Naive thymus-derived CD8-positive, alpha-beta T cell (primary cell): ENCODE measurements at regions not wholly inside any gene's neighbourhood (a gene's known extent, or its start where the extent isn't known, plus 50 kb on each side); places are given as distances from the start of the nearest gene placed in this dataset.
"Not testable (repeated sequence)": the region's sequence is repeated elsewhere in the genome, so short reads cannot be mapped to it uniquely, and the experiment has no call there.

Experiments
- ATAC-seq, 2 donors: fragments of 150-1000 bp; cut with Tn5 transposase in 1 of 2; sonication (Bioruptor Pico), chemical (Tn5 transposase) in 1 of 2; 1 replicate in 1 of 2; 2 replicates in 1 of 2; pipeline ENCODE4 v1.10.0; 2021; ENCODE audit warnings: mild to moderate bottlenecking in 2 of 2, moderate library complexity in 2 of 2
- POLR2A ChIA-PET: fragments of 350-600 bp; sonication (Branson Sonifier 250); formaldehyde crosslinking; loops from one replicate; lab custom pipeline; 2021; ENCODE audit warnings: antibody characterized with exemption; lab: Charles Lee
- DNase-seq, 10 donors: peaks; one replicate each; pipeline versions ENCODE4 v3.0.0 to v3.0.0-alpha.2; 2020 to 2022
- H3K27ac Mint-ChIP-seq, 10 donors: one replicate each; pipeline ENCODE4 v1.8.0; 2020 to 2022; ENCODE audit warnings: mild to moderate bottlenecking in 10 of 10, mixed read lengths in 10 of 10, moderate library complexity in 4 of 10, inconsistent platforms in 1 of 10
- H3K27me3 Mint-ChIP-seq, 5 donors: one replicate each; pipeline ENCODE4 v1.8.0; 2021 to 2022; ENCODE audit warnings: mixed read lengths in 5 of 5
- H3K36me3 Mint-ChIP-seq, 3 donors: one replicate each; pipeline ENCODE4 v1.8.0; 2020 to 2022; ENCODE audit warnings: mixed read lengths in 3 of 3, mild to moderate bottlenecking in 2 of 3, inconsistent platforms in 1 of 3
- H3K4me1 Mint-ChIP-seq, 4 donors: one replicate each; pipeline ENCODE4 v1.8.0; 2021 to 2022; ENCODE audit warnings: mixed read lengths in 4 of 4
- H3K4me3 Mint-ChIP-seq, 10 donors: one replicate each; pipeline ENCODE4 v1.8.0; 2020 to 2022; ENCODE audit warnings: mild to moderate bottlenecking in 10 of 10, mixed read lengths in 10 of 10, moderate library complexity in 6 of 10, inconsistent platforms in 1 of 10
- H3K9me3 Mint-ChIP-seq, 9 donors: one replicate each; pipeline ENCODE4 v1.8.0; 2020 to 2022; ENCODE audit warnings: mixed read lengths in 9 of 9, mild to moderate bottlenecking in 3 of 9, inconsistent platforms in 1 of 9, moderate library complexity in 1 of 9

DNA sequence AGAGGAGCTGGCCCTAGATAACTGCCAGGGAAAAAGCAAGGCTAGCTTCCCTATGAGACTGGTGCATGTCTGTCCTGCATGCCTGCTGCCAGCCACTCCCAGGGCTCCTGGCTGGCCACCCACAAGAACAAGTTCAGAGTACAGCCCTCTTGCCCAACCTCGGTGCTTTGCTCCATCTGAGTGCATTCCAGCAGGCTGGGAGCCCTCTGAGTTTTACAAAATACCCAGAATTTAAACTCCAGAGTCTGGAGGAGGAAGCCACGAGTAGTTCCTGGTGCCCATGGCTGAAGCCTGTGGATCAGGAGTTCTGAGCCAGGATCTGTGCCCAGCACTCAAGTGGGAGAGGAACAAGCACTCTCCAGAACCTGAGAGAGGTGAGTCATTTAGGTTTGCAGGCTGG lies 111.6 kb downstream of the MAGEE2 start:
- DNase-seq (no peak), ATAC-seq (no peak)
- Mint-ChIP-seq H3K9me3 (peaks cover 0 to 37% (median 6%) of the 10 kb centered on the region in 9 donors), H3K36me3 (peaks cover 0 to 22% (median 5%) of the 10 kb centered on the region in 3 donors), H3K4me1 (no peaks in the 10 kb centered on the region), H3K27me3 (no peaks in the 10 kb centered on the region), H3K4me3 (no peak overlapping the region), H3K27ac (no peak overlapping the region)
- POLR2A ChIA-PET, result no interaction called here

DNA sequence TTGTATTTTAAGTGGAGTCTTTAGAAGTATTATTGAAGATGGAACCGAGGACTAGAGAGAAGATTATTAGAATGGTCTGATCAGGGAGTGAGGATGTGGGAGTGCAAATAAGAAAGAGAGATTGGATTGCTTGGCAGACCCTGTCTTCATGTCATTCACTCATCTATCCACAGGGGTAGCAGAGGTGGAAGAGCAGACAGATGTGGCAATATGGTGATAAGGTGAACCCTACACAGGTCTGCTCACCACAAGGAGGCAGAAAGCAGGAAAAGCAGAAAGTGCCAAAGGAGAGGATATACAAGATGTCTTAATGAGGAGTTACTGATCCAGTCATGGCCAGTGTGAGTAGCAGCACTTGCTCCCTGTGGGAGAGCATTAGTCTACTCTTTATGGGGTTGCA lies 129.4 kb downstream of the MAGEE2 start:
- H3K27me3 Mint-ChIP-seq, result peaks cover 0 to 4% (median 0%) of the 10 kb centered on the region in 5 donors
- DNase-seq (no peak), ATAC-seq (no peak)
- POLR2A ChIA-PET, result no interaction called here
- H3K9me3 Mint-ChIP-seq, result peaks cover 0 to 11% (median 4%) of the 10 kb centered on the region in 9 donors
- H3K27ac Mint-ChIP-seq, result no peak overlapping the region
- H3K36me3 Mint-ChIP-seq, result peaks cover 0 to 11% (median 7%) of the 10 kb centered on the region in 3 donors
- no peaks in the 10 kb centered on the region for H3K4me1 Mint-ChIP-seq
- H3K4me3 Mint-ChIP-seq, result no peak overlapping the region

DNA sequence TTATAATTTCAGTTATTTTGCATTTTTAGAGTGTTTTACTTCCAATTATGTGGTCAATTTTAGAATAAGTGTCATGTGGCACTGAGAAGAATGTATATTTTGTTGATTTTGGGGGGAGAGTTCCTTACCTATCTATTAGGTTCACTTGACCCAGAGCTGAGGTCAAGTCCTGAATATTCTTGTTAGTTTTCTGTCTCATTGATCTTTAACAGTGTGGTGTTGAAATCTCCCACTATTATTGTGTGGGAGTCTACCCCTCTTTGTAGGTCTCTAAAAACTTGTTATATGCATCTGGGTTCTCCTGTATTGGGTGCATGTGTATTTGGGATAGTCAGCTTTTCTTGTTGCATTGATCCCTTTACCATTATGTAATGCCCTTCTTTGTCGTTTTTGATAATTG lies 127.0 kb upstream of the ZDHHC15 start:
- no peak for ATAC-seq
- Mint-ChIP-seq H3K27ac (no peak overlapping the region), H3K27me3 (peaks cover 0 to 4% (median 0%) of the 10 kb centered on the region in 5 donors), H3K36me3 (peaks cover 0 to 34% (median 14%) of the 10 kb centered on the region in 3 donors), H3K9me3 (peaks cover 0 to 40% (median 18%) of the 10 kb centered on the region in 9 donors), H3K4me3 (no peak overlapping the region), H3K4me1 (no peaks in the 10 kb centered on the region)
- POLR2A ChIA-PET, result no interaction called here
- DNase-seq, result no peak

DNA sequence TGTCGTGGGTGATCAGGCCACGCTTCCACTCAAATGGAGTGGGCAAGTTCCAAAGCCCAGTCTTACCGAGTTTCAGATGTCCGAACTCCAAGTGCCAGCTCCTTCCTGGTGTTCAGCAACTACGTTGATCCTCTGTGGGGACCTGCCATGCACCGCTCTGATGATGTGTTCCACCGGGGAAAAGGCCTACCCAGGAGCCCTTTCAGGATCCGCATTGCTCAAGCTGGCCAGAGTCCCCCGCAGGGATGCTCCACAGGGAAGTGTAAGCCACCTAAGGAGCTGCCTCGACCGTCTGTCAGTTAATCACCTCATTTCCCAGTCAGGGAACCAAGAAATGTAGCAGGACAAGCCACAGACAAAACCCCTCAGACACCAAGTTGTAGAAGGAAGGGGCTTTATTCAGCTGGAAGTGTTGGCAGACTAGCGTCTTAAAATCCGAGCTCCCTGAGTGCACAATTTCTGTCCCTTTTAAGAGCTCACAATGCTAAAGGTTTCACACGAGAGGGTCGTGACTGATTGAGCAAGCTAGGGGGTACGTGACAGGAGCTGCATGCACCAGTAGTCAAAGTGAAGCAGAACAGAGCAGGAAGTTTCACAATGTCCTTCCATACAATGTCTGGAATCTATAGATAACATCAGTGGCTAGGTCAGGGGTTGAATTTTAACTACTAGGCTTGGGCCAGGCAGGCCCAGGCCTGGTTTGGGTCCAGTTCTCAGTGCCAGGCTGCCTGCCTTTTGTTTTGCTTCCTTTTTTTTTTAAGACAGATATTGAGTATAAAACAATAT lies 126.2 kb upstream of the ZDHHC15 start:
- POLR2A ChIA-PET, result no interaction called here
- peaks cover 0 to 40% (median 23%) of the 10 kb centered on the region in 9 donors for H3K9me3 Mint-ChIP-seq
- H3K4me3 Mint-ChIP-seq, result no peak overlapping the region

DNA sequence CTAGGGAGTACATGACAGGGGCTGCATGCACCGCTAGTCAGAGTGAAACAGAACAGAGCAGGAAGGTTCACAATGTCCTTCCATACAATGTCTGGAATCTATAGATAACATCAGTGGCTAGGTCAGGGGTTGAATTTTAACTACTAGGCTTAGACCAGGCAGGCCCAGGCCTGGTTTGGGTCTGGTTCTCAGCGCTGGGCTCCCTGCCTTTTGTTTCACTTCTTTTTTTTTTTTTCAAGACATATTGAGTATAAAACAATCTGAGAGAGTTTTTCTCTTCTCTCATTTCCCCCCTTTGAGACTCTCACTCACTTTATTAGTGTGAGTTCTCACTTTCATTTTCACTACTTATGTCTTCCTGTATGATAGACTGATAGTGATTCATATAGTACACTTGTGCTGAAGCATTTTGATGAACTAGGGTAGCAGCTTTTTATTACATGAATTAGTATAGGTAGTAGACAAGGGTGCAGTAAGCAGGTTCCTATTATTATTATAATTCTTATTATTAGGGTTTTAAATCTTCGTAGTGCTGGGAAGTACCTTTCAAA lies 120.0 kb upstream of the ZDHHC15 start:
- no peak overlapping the region for H3K27ac Mint-ChIP-seq
- no peak for DNase-seq
- no peaks in the 10 kb centered on the region for H3K27me3 Mint-ChIP-seq
- H3K36me3 Mint-ChIP-seq, result peaks cover 0 to 20% (median 12%) of the 10 kb centered on the region in 3 donors
- no peaks in the 10 kb centered on the region for H3K4me1 Mint-ChIP-seq
- no peak overlapping the region for H3K4me3 Mint-ChIP-seq
- no peak for ATAC-seq
- POLR2A ChIA-PET, result no interaction called here
- H3K9me3 Mint-ChIP-seq, result peaks cover 0 to 35% (median 7%) of the 10 kb centered on the region in 9 donors

More for the DNA sequence above, 126.2 kb upstream of the ZDHHC15 start:
- Mint-ChIP-seq H3K27me3 (peaks cover 0 to 4% (median 0%) of the 10 kb centered on the region in 5 donors), H3K4me1 (no peaks in the 10 kb centered on the region), H3K36me3 (peaks cover 0 to 34% (median 19%) of the 10 kb centered on the region in 3 donors), H3K27ac (no peak overlapping the region)
- DNase-seq, result no peak
- ATAC-seq, result no peak

DNA sequence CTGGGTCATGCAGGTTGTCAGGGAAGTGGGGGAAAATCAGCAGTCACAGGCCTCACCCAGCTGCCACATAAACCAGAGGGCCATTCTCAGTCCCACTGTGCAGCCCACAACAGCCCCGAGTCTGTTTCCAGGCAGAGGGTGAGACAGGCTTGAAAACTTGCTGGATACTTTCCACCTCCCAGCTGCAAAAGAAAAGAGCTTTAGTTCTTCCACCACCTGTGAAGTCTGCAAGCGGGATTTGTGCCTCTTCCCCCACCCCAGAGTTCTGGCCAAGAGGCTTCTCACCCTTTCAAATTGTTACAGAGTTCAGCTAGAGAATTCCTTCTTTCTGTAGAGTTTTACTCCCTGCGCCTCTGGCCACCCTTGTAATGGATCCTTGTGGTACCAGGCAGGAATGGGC lies 115.5 kb upstream of the ZDHHC15 start:
- Mint-ChIP-seq H3K27ac (no peak overlapping the region), H3K9me3 (peaks cover 0 to 27% (median 5%) of the 10 kb centered on the region in 9 donors), H3K27me3 (no peaks in the 10 kb centered on the region), H3K4me1 (no peaks in the 10 kb centered on the region), H3K36me3 (peaks cover 0 to 17% (median 15%) of the 10 kb centered on the region in 3 donors), H3K4me3 (no peak overlapping the region)
- ATAC-seq (no peak), DNase-seq (no peak)
- POLR2A ChIA-PET, result no interaction called here

DNA sequence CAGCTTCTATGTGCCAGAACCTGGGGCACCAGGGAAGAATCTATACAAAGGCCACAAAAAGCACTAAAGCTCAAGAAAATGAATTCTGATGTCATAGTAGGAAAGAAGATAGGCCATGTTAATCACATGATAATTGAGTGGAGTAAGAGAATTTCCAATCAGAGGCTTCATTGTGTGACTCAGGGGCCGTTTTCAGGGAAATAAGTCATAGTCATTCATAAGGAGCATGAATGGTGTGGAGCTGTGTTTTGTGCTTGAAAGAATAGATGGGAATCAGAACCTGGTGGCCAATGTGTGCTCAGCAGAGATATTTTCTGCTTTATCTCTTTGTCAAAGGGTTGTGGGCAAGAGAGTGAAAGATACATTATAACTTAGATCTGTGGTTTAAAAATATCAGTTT lies 102.4 kb upstream of the ZDHHC15 start:
- POLR2A ChIA-PET, result no interaction called here
- ATAC-seq (no peak), DNase-seq (no peak)
- H3K9me3 Mint-ChIP-seq, result peaks cover 0 to 4% (median 0%) of the 10 kb centered on the region in 9 donors
- H3K4me1 Mint-ChIP-seq, result no peaks in the 10 kb centered on the region
- no peak overlapping the region for H3K27ac Mint-ChIP-seq
- H3K27me3 Mint-ChIP-seq, result no peaks in the 10 kb centered on the region
- no peaks in the 10 kb centered on the region for H3K36me3 Mint-ChIP-seq
- H3K4me3 Mint-ChIP-seq, result no peak overlapping the region

DNA sequence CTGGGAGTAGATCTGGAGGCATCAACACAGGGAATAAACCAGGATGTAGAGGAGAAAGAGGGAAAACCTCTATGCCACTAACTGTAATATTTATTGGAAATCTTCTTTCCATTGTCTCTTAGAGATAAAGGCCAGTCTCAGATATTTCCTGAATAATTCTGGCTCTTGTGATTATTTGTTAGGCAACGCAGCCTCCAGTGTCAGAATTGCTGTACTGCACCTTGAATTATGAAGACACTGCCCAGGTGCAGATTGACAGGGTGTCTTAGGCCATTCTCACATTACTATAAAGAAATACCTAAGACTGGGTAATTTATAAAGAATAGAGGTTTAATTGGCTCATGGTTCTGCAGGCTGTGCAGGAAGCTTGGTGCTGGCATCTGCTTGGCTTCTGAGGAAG lies 100.7 kb upstream of the ZDHHC15 start:
- no peak overlapping the region for H3K4me3 Mint-ChIP-seq
- H3K9me3 Mint-ChIP-seq, result peaks cover 0 to 10% (median 0%) of the 10 kb centered on the region in 9 donors
- ATAC-seq, result no peak
- no peak for DNase-seq
- POLR2A ChIA-PET, result no interaction called here
- peaks cover 0 to 5% (median 0%) of the 10 kb centered on the region in 3 donors for H3K36me3 Mint-ChIP-seq
- H3K27me3 Mint-ChIP-seq, result no peaks in the 10 kb centered on the region
- H3K4me1 Mint-ChIP-seq, result no peaks in the 10 kb centered on the region
- H3K27ac Mint-ChIP-seq, result no peak overlapping the region

DNA sequence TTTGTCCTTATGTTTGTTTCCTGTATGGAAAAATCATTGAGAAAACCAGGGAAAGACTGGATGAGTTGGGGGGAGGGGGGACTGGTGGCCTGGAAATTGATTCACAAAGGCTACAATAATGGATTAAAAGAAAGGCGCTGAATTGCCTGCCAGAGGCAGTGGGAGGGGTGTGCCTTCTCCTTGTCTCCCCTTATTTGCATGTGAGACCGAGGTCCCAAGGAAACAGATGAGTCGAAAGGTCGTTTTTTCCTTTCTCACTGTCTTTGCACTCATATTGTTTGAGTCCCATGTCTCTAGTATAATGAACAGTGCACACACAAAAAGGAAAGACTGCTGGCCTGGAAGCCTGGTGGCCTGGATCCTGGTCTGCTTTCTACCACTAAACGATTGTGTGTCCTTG lies 86.6 kb upstream of the ZDHHC15 start:
- DNase-seq (no peak), ATAC-seq (no peak)
- Mint-ChIP-seq H3K36me3 (peaks cover 0 to 20% (median 9%) of the 10 kb centered on the region in 3 donors), H3K4me1 (no peaks in the 10 kb centered on the region), H3K9me3 (peaks cover 0 to 16% (median 3%) of the 10 kb centered on the region in 9 donors), H3K27me3 (no peaks in the 10 kb centered on the region), H3K27ac (no peak overlapping the region), H3K4me3 (no peak overlapping the region)
- POLR2A ChIA-PET, result no interaction called here

DNA sequence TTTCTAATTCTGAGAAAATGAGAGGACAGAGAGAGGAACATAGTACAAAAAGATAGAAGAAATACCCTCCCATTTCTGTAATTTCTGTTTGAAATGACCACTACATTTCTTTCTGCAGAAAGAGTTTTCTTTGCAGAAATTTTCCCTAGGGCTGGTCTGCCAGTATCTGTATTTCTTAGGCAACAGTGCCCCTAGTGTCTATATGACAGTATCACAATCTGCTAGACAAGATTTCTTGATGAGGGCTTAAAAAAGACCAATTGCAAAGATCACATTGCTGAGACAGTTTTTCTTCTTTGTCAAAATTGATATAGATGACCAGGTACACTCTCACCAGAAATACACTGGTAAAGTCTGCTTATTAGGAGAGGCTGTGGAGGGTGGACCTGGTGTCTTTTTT lies 81.0 kb upstream of the ZDHHC15 start:
- POLR2A ChIA-PET, result no interaction called here
- no peak overlapping the region for H3K4me3 Mint-ChIP-seq
- H3K9me3 Mint-ChIP-seq, result peaks cover 0 to 6% (median 0%) of the 10 kb centered on the region in 9 donors
- ATAC-seq, result no peak
- no peak overlapping the region for H3K27ac Mint-ChIP-seq
- peaks cover 0 to 2% (median 0%) of the 10 kb centered on the region in 4 donors for H3K4me1 Mint-ChIP-seq
- peaks cover 0 to 3% (median 0%) of the 10 kb centered on the region in 3 donors for H3K36me3 Mint-ChIP-seq
- peaks cover 0 to 5% (median 0%) of the 10 kb centered on the region in 5 donors for H3K27me3 Mint-ChIP-seq
- DNase-seq, result peak in 3 of 10 donors; percentile 37 to 43 (median 40)

DNA sequence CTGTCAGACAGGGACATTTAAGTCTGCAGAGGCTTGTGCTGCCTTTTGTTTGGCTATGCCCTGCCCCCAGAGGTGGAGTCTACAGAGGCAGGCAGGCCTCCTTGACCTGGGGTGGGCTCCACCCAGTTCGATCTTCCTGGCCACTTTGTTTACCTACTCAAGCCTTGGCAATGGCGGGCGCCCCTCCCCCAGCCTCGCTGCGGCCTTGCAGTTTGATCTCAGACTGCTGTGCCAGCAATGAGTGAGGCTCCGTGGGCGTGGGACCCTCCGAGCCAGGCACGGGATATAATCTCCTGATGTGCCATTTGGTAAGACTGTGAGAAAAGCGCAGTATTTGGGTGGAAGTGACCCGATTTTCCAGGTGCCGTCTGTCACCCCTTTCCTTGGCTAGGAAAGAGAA lies 79.2 kb upstream of the ZDHHC15 start:
- DNase-seq, POLR2A ChIA-PET, H3K36me3 Mint-ChIP-seq, H3K27me3 Mint-ChIP-seq, H3K27ac Mint-ChIP-seq, H3K9me3 Mint-ChIP-seq, H3K4me1 Mint-ChIP-seq, H3K4me3 Mint-ChIP-seq, ATAC-seq: not testable (repeated sequence)

DNA sequence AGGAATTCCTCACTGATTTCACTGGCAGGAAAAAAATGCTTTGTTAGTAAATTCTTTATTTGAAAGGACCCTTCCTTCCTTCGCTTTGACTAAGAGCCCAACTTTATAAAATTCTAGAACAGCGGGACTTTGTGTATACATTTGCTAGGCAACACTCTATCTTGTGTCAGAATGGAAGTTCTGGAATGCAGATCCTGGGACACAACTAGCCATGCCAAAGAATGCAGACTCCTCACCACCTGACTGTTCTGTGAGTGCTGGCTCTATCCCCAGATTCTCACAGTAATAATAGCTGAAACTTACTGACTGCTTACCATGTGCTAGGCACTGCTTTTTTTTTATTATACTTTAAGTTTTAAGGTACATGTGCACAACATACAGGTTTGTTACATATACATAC lies 73.3 kb upstream of the ZDHHC15 start:
- H3K27ac Mint-ChIP-seq, result no peak overlapping the region
- ATAC-seq (no peak), DNase-seq (no peak)
- no peaks in the 10 kb centered on the region for H3K36me3 Mint-ChIP-seq
- POLR2A ChIA-PET, result no interaction called here
- peaks cover 0 to 5% (median 0%) of the 10 kb centered on the region in 5 donors for H3K27me3 Mint-ChIP-seq
- peaks cover 0 to 30% (median 5%) of the 10 kb centered on the region in 9 donors for H3K9me3 Mint-ChIP-seq
- H3K4me3 Mint-ChIP-seq, result no peak overlapping the region
- no peaks in the 10 kb centered on the region for H3K4me1 Mint-ChIP-seq

DNA sequence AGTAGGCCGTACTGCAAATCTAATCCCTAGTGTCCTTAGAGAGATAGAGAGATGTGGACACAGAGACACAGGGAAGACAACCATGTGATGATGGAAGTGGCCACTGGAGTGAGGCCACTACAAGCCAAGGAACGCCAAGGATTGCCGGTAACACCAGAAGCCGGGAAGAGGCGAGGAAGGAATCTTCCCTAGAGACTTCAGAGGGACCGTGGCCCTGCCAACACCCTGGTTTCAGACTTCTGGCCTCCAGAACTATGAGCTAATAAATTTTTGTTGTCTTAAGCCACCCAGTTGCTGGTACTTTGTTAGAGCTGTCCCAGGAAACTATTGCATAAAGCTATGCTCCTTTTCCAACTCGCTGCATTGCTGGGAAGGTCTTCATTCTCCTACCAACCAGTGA lies 70.3 kb upstream of the ZDHHC15 start:
- H3K4me1 Mint-ChIP-seq, ATAC-seq, POLR2A ChIA-PET, H3K27me3 Mint-ChIP-seq, H3K4me3 Mint-ChIP-seq, DNase-seq, H3K27ac Mint-ChIP-seq, H3K36me3 Mint-ChIP-seq: not testable (repeated sequence)
- peaks cover 0 to 36% (median 5%) of the 10 kb centered on the region in 9 donors for H3K9me3 Mint-ChIP-seq
